ENCODE measurements at regions not wholly inside any gene's neighbourhood (a gene's known extent, or its start where the extent isn't known, plus 50 kb on each side); places are given as distances from the start of the nearest gene placed in this dataset.

DNA sequence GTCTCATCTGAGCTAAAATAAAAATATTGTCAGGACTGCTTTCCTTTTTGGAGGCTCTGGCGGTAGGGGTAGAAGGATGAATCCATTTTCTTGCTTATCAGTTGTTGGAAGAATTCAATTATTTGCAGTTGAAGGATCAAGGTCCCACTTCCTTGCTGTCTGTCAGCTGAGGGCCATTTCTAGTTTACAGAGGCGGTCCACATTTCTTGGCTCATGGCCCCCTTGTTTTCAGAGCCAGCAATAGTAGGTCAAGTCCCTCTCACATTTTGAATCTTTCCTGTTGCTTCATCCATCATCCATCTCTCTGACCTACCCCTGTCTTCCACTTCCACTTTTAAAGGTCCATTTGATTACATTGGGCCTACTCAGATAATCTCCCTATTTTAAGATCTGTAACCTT is 1099.3 kb upstream of the DIAPH2 start:
- no peak for DNase-seq (ENCODE audit: low read depth in 2 of 2)

DNA sequence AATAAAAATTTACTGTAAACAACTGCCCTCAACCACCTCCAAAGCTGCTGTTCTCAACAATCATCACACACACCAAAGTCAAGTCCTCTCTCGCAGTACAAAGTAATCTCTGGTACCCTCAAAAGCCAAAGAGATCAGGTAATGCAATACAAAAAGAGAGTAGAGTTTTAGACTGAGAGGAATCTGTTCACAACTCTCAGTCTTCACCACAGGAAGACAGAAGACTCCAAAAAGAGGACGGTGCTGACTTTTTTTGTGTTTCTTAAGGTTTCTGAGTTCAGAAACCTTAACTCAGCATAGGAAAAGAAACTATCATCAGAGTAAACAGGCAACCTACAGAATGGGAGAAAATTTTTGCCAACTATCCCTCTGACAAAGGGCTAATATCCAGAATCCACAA is 1072.3 kb upstream of the DIAPH2 start:
- no peak for DNase-seq (ENCODE audit: low read depth in 2 of 2)

- no peak for DNase-seq (ENCODE audit: low read depth in 2 of 2)
Measured at GRCh38 chrX:95622200-95622599, 1062.4 kb upstream of the DIAPH2 start.

GRCh38 chrX:95626748-95627147 is 1057.9 kb upstream of the DIAPH2 start:
- DNase-seq (ENCODE audit: low read depth in 2 of 2): no peak

DNA sequence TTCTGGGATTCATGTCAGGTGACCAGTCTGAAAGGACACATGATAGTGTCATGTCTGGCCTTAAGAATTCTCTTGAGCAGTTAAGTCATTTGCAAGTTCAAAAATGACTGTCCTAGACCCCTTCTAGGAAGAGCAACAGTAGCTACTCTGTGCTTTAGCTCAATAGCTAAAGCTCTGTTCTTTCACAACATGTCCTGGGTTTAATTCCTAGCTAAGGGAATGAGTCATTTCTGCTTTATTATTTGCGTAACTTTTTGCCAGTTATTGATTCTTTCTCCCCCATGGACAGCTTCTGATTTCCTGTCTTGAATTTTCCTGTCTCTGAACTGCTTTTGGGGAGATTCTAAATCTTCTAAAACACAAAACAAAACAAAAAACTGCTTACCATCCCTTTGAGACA is 1055.8 kb upstream of the DIAPH2 start:
- DNase-seq (ENCODE audit: low read depth in 2 of 2): no peak

DNA sequence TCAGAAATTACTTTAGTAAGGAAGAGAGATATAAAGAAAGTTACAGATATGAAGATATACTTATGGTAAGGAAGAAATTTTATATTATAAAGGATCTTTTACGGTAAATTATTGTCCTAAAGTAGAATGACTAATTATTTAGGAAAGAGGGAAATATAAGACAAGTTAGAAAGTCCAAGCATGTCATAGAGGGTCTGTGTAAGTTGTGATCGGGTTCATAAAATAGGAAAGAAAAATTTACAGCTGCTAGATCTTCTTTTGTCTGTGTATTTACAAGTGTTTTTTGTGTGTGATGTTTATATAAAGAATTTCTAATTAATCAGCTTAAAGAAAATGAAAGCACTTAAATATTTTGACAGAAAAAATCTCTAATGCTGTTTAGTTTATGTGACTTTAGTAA is 1054.9 kb upstream of the DIAPH2 start:
- no peak for DNase-seq (ENCODE audit: low read depth in 2 of 2)

DNA sequence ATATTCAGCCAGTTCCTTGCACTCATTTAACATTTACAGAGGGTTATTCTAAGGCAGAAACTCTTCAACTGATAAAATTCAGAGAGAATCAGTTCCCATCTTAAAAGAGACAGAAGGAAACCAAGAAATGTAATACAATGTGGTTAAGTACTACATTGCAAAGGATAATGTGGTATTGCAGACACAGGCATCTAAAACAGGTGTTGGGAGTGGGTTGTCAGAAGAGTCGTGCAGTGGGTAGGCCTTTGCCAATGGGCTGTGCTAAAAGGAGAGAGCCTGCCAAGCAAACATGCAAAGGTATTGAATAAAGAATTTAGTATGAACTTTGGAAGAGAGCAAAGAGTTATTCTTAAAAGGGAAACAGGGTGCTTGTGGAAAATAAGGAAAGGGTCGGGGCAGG is 1044.4 kb upstream of the DIAPH2 start:
- DNase-seq (ENCODE audit: low read depth in 2 of 2): no peak

GRCh38 chrX:95645738-95646137 is 1038.9 kb upstream of the DIAPH2 start:
- DNase-seq (ENCODE audit: low read depth in 2 of 2): no peak

- no peak for DNase-seq (ENCODE audit: low read depth in 2 of 2)
Measured at GRCh38 chrX:95662200-95662599, 1022.4 kb upstream of the DIAPH2 start.

- DNase-seq (ENCODE audit: low read depth in 2 of 2): no peak
Measured at GRCh38 chrX:95666056-95666455, 1018.6 kb upstream of the DIAPH2 start.

- no peak for DNase-seq (ENCODE audit: low read depth in 2 of 2)
Measured at GRCh38 chrX:95675011-95675410, 1009.6 kb upstream of the DIAPH2 start.

GRCh38 chrX:95675794-95676193 is 1008.8 kb upstream of the DIAPH2 start:
- DNase-seq (ENCODE audit: low read depth in 2 of 2): no peak

DNA sequence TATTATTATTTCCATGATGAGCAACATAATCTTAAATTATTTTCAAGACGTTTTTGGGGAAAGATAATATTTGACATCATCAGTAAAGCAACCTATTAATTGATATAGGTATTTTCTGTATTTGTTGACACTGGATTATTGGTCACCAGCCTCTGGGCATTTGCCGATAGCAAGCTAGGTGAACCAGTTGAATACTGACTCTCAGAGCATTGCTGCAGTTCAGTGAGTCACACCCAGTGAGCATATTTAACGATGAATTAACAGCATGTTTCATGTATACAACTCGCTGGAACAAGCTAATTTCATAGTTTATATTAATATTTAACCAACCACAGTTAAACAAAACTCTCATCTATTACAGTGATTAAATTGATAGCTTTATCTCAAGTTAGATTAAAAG is 1006.0 kb upstream of the DIAPH2 start:
- DNase-seq (ENCODE audit: low read depth in 2 of 2): no peak

- no peak for DNase-seq (ENCODE audit: low read depth in 2 of 2)
Measured at GRCh38 chrX:95693365-95693764, 991.3 kb upstream of the DIAPH2 start.

- DNase-seq (ENCODE audit: low read depth in 2 of 2): no peak
Measured at GRCh38 chrX:95703696-95704095, 980.9 kb upstream of the DIAPH2 start.

DNA sequence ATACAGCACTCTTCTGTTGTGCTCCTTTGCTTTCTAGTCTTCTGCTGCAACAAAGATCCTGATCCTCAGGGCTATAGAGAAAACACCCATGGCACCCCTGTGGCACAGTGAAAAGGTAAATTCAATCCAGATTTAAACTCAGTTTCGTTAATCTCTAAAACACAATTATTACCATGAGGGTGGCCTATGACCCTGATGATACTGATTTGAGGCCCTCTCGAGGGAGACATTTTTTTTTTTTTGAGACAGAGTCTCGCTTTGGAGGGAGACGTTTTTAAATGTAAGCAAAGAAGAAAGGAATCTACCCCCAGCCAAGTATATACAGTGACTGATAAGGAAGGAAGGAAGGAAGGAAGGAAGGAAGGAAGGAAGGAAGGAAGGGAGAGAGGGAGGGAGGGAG is 967.8 kb upstream of the DIAPH2 start:
- DNase-seq (ENCODE audit: low read depth in 2 of 2): no peak

- no peak for DNase-seq (ENCODE audit: low read depth in 2 of 2)
Measured at GRCh38 chrX:95718746-95719145, 965.9 kb upstream of the DIAPH2 start.

- DNase-seq (ENCODE audit: low read depth in 2 of 2): no peak
Measured at GRCh38 chrX:95721011-95721410, 963.6 kb upstream of the DIAPH2 start.

- DNase-seq (ENCODE audit: low read depth in 2 of 2): no peak
Measured at GRCh38 chrX:95728446-95728845, 956.2 kb upstream of the DIAPH2 start.

GRCh38 chrX:95729401-95729800 is 955.2 kb upstream of the DIAPH2 start:
- DNase-seq (ENCODE audit: low read depth in 2 of 2): no peak

GRCh38 chrX:95733426-95733825 is 951.2 kb upstream of the DIAPH2 start:
- no peak for DNase-seq (ENCODE audit: low read depth in 2 of 2)

- DNase-seq (ENCODE audit: low read depth in 2 of 2): no peak
Measured at GRCh38 chrX:95754411-95754810, 930.2 kb upstream of the DIAPH2 start.

DNA sequence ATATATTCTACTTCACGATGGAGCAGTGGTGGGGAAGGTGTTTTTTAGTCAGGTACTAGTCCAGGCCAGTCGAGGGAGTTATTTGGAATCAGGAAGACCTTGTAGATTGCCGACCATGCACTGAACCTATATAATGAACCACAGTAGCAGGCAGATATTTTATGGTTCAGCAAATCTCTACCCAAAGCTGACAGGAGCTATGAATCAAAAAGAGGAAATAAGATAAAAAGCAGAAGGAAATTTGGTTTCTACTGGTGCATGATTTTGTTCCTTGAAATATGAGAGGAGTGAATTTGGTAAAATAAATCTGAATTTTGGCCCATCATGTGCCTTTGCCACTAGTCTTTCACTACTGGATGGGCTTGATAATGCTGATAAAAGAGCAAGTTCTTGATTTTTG is 924.3 kb upstream of the DIAPH2 start:
- DNase-seq (ENCODE audit: low read depth in 2 of 2): no peak

DNA sequence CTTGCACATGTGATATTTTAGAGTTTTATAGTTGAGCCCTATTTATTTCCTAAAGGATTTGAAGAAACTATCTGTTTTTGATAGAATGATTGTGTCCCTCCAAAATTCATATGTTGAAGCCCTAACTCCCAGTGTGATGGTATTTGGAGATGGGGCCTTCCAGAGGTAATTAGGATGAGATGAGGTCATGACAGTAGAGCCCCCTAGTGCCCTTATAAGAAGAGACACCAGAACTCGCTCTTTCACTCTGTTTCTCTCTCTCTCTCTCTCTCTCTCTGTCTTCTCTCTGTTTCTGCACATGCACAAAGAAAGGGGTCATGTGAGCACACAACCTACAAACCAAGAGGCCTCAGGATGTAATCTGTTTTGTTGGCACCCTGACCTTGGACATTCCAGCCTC is 921.9 kb upstream of the DIAPH2 start:
- no peak for DNase-seq (ENCODE audit: low read depth in 2 of 2)

GRCh38 chrX:95764972-95765451 is 919.6 kb upstream of the DIAPH2 start:
- DNase-seq (ENCODE audit: low read depth in 2 of 2): no peak
